ENCODE measurements at regions not wholly inside any gene's neighbourhood (a gene's known extent, or its start where the extent isn't known, plus 50 kb on each side); places are given as distances from the start of the nearest gene placed in this dataset.

- TF ChIP-seq CTCF (conservative IDR thresholded peaks at IDR 0.05) (no peak), ZFX (IDR thresholded peaks at IDR 0.05) (no peak)
Observed at GRCh38 chr1:228956864-228957263, 221.6 kb downstream of the RHOU start.

Data from C4-2B (cell line).